Ammon's horn (tissue), 1 donor: ENCODE measurements at regions not wholly inside any gene's neighbourhood (a gene's known extent, or its start where the extent isn't known, plus 50 kb on each side); places are given as distances from the start of the nearest gene placed in this dataset.
"Not testable (repeated sequence)": the region's sequence is repeated elsewhere in the genome, so short reads cannot be mapped to it uniquely, and the experiment has no call there.

Experiments used
- DNase-seq: peaks from one replicate; pipeline ENCODE4 v3.0.0-alpha.2; 2016; ENCODE audit warnings: low spot score

- DNase-seq = no peak
Observed at GRCh38 chr6:79392094-79392493, 145.1 kb downstream of the LCA5 start.

DNA sequence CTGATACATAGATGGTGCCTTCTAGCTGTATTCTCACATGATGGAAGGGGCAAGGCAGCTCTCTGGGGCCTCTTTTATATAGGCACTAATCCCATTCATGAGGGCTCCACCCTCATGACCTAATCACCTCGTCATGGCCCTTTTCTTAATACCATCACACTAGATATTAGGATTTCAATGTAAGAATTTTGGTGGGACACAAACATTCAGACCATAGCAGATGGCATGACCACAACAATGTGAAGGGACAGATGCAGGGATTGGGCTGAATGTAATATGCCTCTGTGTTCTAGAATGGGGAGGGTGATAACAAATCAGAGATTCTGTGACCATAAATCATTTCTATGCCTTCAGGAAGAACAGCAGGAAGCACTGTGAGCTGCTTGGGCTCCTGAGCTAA lies 145.8 kb downstream of the LCA5 start:
- no peak for DNase-seq

- no peak for DNase-seq
Observed at GRCh38 chr6:79385893-79386292, 151.3 kb downstream of the LCA5 start.

DNA sequence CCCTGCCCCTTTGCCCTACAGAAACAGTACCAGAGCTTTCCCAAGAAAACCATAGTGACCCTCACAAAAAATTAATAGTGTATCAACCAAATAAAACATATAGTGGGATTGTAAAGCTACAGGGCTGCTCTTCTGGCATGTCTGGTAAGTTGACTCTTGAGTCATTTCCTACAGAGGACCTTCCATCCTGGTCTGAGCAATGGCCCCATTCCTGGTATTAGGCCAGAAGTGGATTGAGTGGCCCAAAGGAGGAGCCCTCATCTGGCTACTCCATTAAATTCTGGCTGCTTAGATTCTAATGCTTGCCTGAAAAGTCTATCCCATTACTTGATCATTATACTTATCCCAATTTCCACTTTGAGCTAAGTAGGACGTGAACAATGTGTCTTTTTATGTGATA lies 150.9 kb upstream of the HMGN3 start:
- no peak for DNase-seq

DNA sequence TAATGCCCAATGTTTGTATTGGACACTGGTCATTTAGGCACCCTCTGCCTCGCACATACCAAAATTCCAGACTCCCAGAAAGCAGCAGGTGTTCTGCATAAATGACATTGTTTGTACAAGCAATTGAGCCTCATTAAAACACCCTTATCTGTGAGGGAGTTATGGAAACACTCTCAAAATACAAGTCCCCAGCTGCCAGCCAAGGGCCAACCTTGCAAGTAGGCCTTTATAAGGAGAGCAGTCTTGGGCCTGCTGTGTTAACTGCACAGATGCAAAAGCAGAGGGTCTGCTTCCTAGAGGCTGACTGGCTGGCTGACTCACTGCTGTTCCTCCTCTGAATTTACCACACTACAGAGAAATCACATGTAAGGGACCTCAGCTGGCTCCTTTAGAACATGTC lies 150.4 kb upstream of the HMGN3 start:
- no peak for DNase-seq

DNA sequence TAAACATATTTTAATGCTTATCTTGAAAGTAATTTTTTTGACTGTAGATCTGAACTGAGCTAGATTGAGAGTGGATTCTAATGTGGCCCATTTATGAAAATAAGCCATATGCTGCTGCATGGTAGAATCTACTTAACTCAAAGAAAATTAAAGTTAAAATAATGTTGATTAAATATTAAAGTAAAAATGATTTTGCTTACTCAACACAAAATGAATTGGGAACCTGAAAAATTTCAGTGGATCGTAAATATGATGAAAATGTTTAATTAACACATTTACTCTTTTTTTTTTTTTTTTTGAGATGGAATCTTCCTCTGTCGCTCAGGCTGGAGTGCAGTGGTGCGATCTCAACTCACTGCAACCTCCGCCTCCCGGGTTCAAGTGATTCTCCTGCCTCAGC lies 144.5 kb upstream of the HMGN3 start:
- DNase-seq = no peak

DNA sequence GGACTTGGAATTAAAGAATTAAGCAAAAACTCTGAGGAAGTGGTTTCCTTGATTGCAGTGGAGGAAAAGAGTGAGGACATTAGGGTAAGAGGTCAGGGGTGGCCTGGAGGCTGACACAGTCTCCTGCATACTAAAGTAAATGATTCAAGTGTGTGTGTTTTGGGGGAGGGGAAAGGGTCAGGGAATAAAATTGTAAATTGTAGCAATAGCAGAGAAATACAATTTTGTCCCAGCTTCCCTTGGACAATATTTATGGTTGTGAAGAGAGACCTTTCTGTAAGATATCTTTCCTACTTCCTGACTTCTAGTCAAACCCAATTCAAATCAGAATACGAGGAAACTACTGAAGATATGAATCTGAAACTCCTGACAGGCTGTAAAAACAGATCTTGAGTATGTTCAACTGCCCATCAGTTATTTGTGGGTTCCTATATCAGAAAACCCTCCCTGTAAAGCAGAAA lies 143.4 kb upstream of the HMGN3 start:
- no peak for DNase-seq

GRCh38 chr6:79377047-79377446 lies 142.6 kb upstream of the HMGN3 start:
- no peak for DNase-seq

DNA sequence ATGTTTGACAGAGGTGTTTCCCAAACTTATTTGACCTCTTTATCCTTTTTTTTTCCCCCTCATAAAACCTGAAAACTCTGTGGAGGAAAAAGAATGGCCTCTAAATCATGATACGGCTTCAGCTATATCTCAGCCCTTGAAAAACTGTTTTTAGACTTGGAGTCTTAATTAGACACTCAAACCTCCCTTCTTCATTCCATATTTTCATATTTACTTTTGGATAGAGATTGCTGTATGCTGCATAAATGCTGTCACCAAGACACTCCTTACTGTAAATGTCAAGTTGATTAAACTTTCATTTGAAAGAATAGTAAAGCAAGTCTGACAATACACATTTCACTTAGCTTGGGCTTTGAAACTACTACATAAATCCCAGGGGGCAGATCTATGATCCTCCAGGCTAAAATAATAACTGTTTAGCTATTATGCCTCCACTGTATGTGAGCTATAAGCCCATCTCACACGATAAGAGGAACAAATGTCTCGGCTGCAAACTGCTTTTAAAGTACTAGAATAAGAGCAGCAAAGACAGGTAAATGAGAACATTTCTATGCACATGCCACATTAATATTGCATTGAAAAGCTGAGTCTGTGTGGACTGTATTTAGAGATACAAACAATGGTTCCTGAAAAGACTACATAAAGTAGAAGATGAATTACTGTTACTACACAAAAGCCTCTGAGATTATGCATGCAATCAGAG lies 141.3 kb upstream of the HMGN3 start:
- DNase-seq = no peak

GRCh38 chr6:79374308-79374707 lies 139.8 kb upstream of the HMGN3 start:
- DNase-seq = no peak

DNA sequence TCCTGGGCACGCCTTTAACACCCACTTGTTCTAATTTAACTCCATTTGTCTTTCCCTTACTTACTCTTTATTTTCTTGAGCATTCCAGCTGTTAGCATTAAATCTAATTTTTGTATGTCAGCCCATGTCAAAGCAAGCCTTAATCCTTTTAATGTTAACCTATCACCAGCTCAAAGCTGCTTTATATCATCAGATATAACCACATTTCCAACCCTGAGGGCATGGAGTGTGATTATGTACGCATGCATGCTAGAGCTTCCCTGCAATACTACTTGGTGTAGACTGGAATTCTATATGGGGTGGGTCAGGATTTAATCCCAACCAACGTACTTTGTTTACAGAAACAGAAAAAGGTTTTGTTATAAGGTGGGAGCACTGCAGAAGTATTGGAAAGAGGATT lies 139.4 kb upstream of the HMGN3 start:
- DNase-seq = no peak

GRCh38 chr6:79373246-79373645 lies 138.8 kb upstream of the HMGN3 start:
- DNase-seq = no peak

DNA sequence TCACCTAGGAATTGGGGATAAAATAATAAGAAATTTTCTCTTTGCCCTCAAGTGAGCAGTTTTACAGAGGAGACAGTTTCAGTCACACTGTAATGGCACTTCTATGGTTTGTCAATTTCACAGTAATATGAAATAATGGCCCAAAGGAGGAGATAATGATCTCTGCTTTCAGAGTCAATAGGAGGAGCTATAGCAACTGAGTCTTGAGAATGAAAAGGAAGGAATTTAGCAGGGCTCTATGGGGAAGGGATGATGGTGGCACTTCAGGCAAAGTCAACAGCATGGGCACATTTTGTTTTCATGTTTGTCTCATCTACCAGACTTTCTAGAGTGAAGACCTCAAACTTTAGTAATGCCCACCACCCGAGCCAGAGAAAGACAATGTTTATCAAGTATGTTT lies 138.3 kb upstream of the HMGN3 start:
- no peak for DNase-seq

GRCh38 chr6:79369026-79369425 lies 134.5 kb upstream of the HMGN3 start:
- no peak for DNase-seq

- DNase-seq = not testable (repeated sequence)
Observed at GRCh38 chr6:79363441-79363840, 129.0 kb upstream of the HMGN3 start.

- not testable (repeated sequence) for DNase-seq
Observed at GRCh38 chr6:79361074-79361473, 126.6 kb upstream of the HMGN3 start.

GRCh38 chr6:79353226-79353625 lies 118.7 kb upstream of the HMGN3 start:
- DNase-seq = no peak

GRCh38 chr6:79338493-79338892 lies 104.0 kb upstream of the HMGN3 start:
- DNase-seq = no peak

- DNase-seq = no peak
Observed at GRCh38 chr6:79335133-79335674, 100.7 kb upstream of the HMGN3 start.

DNA sequence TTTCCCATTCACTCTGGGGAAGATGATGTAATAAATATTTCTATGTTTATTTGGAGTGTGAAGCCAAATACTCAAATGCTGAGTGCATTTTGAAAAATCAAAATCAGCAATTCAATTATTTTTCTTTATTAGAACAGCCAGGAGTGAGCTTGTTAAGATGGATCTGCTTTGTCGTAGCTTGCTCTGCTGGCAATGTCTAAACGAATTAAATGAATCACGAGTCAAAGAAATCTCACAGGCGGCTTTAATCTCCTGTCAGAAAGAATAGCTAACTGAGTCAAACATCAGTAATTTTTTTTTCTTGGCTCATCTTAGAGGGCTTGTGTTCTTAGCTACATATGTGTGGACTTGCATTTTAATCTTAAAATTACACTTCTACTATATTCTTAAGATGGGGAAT lies 100.2 kb upstream of the HMGN3 start:
- no peak for DNase-seq

DNA sequence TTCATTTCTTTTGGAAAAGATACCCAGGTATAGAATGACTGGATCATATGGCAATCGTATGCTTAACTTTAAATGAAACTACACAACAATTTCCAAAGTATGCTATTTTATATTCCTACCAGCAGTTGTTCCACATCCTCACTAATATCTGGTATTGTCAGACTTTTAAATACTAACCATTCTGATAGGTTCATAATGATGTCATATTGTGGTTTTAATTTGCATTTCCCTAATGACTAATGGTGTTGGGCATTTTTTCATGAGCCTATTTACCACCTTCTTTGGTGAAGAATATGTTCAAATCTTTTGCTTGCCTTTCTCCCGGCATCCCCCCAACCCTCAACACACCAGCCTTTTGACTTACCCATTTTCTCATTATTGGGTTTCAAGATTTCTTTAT lies 96.2 kb upstream of the HMGN3 start:
- no peak for DNase-seq

- no peak for DNase-seq
Observed at GRCh38 chr6:79313254-79313653, 78.8 kb upstream of the HMGN3 start.

- no peak for DNase-seq
Observed at GRCh38 chr6:79307321-79308036, 73.0 kb upstream of the HMGN3 start.

GRCh38 chr6:79305020-79305419 lies 70.5 kb upstream of the HMGN3 start:
- DNase-seq = no peak
